HG03066 (cell line): ENCODE measurements at regions not wholly inside any gene's neighbourhood (a gene's known extent, or its start where the extent isn't known, plus 50 kb on each side); places are given as distances from the start of the nearest gene placed in this dataset.

ENCODE experiments used
- ATAC-seq: cut with Tn5 transposase; IDR thresholded peaks from one replicate; pipeline ENCODE4 v1.9.1; 2021; ENCODE audit warnings: low read depth; ENCODE audit not compliant: unreplicated experiment

- ATAC-seq, result no peak
Measured at GRCh38 chr5:24353016-24353415, 291.8 kb downstream of the CDH10 start.

- no peak for ATAC-seq
Measured at GRCh38 chr5:24353611-24354010, 291.2 kb downstream of the CDH10 start.

GRCh38 chr5:24363789-24364481 lies 280.8 kb downstream of the CDH10 start:
- no peak for ATAC-seq

GRCh38 chr5:24364711-24365110 lies 280.1 kb downstream of the CDH10 start:
- ATAC-seq, result no peak

GRCh38 chr5:24365406-24365805 lies 279.4 kb downstream of the CDH10 start:
- no peak for ATAC-seq

- ATAC-seq, result no peak
Measured at GRCh38 chr5:24367216-24367615, 277.6 kb downstream of the CDH10 start.

GRCh38 chr5:24368115-24368514 lies 276.7 kb downstream of the CDH10 start:
- ATAC-seq, result no peak

- no peak for ATAC-seq
Measured at GRCh38 chr5:24376210-24376609, 268.6 kb downstream of the CDH10 start.

GRCh38 chr5:24376616-24377015 lies 268.2 kb downstream of the CDH10 start:
- no peak for ATAC-seq

- ATAC-seq, result no peak
Measured at GRCh38 chr5:24381861-24382489, 262.8 kb downstream of the CDH10 start.

GRCh38 chr5:24385070-24385469 lies 259.7 kb downstream of the CDH10 start:
- ATAC-seq, result no peak

GRCh38 chr5:24385617-24386016 lies 259.2 kb downstream of the CDH10 start:
- ATAC-seq, result no peak

GRCh38 chr5:24388448-24388847 lies 256.3 kb downstream of the CDH10 start:
- ATAC-seq, result no peak

- no peak for ATAC-seq
Measured at GRCh38 chr5:24389968-24390367, 254.8 kb downstream of the CDH10 start.

GRCh38 chr5:24391816-24392215 lies 253.0 kb downstream of the CDH10 start:
- no peak for ATAC-seq

- ATAC-seq, result no peak
Measured at GRCh38 chr5:24397601-24398000, 247.2 kb downstream of the CDH10 start.

GRCh38 chr5:24401773-24402172 lies 243.0 kb downstream of the CDH10 start:
- ATAC-seq, result no peak

- no peak for ATAC-seq
Measured at GRCh38 chr5:24407466-24407865, 237.3 kb downstream of the CDH10 start.

- ATAC-seq, result no peak
Measured at GRCh38 chr5:24428345-24428744, 216.4 kb downstream of the CDH10 start.

GRCh38 chr5:24433555-24433954 lies 211.2 kb downstream of the CDH10 start:
- ATAC-seq, result no peak
